ENCODE measurements at regions not wholly inside any gene's neighbourhood (a gene's known extent, or its start where the extent isn't known, plus 50 kb on each side); places are given as distances from the start of the nearest gene placed in this dataset.
"Not testable (repeated sequence)": the region's sequence is repeated elsewhere in the genome, so short reads cannot be mapped to it uniquely, and the experiment has no call there.

DNA sequence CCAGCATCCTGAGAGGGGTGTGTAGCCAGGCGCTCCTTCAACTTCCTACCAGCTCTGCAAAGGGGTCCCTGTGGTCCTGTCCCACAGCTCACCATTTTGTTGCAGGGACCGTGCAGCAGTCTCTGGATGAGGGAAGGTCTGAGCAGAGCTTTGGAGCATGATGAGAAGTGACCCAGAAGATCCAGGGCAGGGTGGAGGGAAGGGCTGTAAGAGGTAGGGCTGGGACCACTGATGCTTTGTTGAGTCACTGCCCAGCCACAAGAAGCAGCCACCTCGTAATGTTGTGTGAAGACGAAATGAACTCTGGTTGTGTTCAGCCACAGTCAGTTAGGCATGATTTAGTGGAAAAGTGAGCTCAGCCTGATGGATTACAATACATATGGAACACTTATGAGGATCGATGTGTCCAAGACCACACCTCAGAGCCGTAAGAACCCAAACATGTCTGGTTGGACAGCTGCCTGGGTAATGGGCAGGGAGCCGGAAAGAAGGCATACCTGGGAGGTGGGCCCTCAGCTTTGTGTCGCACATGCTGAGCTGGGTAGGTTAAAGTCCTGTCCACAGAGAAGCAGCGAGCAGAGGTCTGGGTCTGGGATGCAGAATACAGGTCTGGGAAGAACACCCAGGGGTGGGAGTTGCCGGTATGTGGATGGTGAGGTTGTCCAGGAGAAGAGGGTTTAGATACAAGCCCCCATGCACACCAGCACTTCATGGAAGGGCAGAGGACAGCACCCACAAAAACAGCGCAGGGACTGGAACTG lies 250.1 kb downstream of the GADD45G start:
- Mint-ChIP-seq H3K27me3 (ENCODE audit: low read depth in 3 of 3) (peaks cover 8 to 14% (median 12%) of the 10 kb centered on the region in 3 donors), H3K36me3 (no peaks in the 10 kb centered on the region), H3K9me3 (peaks cover 0 to 3% (median 0%) of the 10 kb centered on the region in 7 donors), H3K27ac (peak overlapping the region in 1 of 7 donors; percentile 70), H3K4me3 (no peak overlapping the region), H3K4me1 (no peaks in the 10 kb centered on the region)
- H3K36me3 ChIP-seq (replicated peaks in 1 of 2; ENCODE audit: control insufficient read depth in 1 of 2, insufficient read depth in 2 of 2, low read length in 2 of 2): no peaks in the 10 kb centered on the region
- H3K27ac ChIP-seq (ENCODE audit: low read depth in 1 of 2, low read length in 2 of 2): no peak overlapping the region
- no peaks in the 10 kb centered on the region for H3K79me2 ChIP-seq (ENCODE audit: insufficient read depth, low read length)
- no peaks in the 10 kb centered on the region for H4K20me1 ChIP-seq (ENCODE audit: insufficient read depth, low read length)
- intact Hi-C loops (cut with micrococcal nuclease): no loop called here
- DNase-seq: no peak
- H3K4me1 ChIP-seq (ENCODE audit: control insufficient read depth in 1 of 2, insufficient read depth in 2 of 2, low read length in 2 of 2): no peaks in the 10 kb centered on the region
- no peaks in the 10 kb centered on the region for H3K9me3 ChIP-seq (replicated peaks in 1 of 2; ENCODE audit: control insufficient read depth in 1 of 2, insufficient read depth in 1 of 2, low read length in 2 of 2)
- no peak overlapping the region for H3K9ac ChIP-seq (ENCODE audit: insufficient read depth, low read length, poor library complexity, severe bottlenecking)
- TF ChIP-seq, protein P1, sequence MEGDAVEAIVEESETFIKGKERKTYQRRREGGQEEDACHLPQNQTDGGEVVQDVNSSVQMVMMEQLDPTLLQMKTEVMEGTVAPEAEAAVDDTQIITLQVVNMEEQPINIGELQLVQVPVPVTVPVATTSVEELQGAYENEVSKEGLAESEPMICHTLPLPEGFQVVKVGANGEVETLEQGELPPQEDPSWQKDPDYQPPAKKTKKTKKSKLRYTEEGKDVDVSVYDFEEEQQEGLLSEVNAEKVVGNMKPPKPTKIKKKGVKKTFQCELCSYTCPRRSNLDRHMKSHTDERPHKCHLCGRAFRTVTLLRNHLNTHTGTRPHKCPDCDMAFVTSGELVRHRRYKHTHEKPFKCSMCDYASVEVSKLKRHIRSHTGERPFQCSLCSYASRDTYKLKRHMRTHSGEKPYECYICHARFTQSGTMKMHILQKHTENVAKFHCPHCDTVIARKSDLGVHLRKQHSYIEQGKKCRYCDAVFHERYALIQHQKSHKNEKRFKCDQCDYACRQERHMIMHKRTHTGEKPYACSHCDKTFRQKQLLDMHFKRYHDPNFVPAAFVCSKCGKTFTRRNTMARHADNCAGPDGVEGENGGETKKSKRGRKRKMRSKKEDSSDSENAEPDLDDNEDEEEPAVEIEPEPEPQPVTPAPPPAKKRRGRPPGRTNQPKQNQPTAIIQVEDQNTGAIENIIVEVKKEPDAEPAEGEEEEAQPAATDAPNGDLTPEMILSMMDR (IDR thresholded peaks at IDR 0.05): no peak
- no peak overlapping the region for H3K4me3 ChIP-seq (replicated peaks in 1 of 3; ENCODE audit: low read depth in 2 of 3, low read length in 3 of 3)
- no peak overlapping the region for H3K4me2 ChIP-seq (replicated peaks; ENCODE audit: extremely low read depth, low read length, poor library complexity, severe bottlenecking)
- 95% methylated on average over 8 of the region's 11 CpGs for WGBS (ENCODE audit: insufficient coverage)
- H2AFZ ChIP-seq (ENCODE audit: insufficient read depth, low read depth, low read length, poor library complexity, severe bottlenecking): no peak overlapping the region
- no peaks in the 10 kb centered on the region for H3K27me3 ChIP-seq (ENCODE audit: control insufficient read depth in 2 of 2, insufficient read depth in 2 of 2, low read length in 2 of 2)

DNA sequence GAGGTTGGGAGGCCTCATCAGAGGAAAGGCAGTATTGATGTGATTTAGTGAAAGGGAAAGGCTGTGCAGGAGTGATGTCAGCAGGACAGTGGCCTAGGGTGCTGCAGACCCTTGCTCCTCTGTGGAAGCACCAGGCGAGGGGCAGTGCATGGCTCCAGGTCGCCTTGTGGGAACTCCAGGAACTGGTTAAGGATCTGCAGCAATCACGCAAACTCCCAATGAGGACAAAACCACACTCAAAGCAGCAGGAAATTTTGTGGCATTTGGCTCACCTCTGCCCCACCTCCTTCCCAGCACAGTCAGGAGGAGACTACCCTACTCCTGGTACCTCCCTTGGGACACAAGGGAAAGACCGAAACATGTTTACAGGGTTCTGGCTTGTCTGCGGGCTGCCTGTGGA lies 251.5 kb downstream of the GADD45G start:
- H3K27ac Mint-ChIP-seq; H4K20me1 ChIP-seq (ENCODE audit: insufficient read depth, low read length); H3K9me3 Mint-ChIP-seq; H3K9me3 ChIP-seq (replicated peaks in 1 of 2; ENCODE audit: control insufficient read depth in 1 of 2, insufficient read depth in 1 of 2, low read length in 2 of 2); DNase-seq; H3K9ac ChIP-seq (ENCODE audit: insufficient read depth, low read length, poor library complexity, severe bottlenecking); intact Hi-C loops (cut with micrococcal nuclease); H3K4me2 ChIP-seq (replicated peaks; ENCODE audit: extremely low read depth, low read length, poor library complexity, severe bottlenecking); H3K79me2 ChIP-seq (ENCODE audit: insufficient read depth, low read length); H3K4me1 ChIP-seq (ENCODE audit: control insufficient read depth in 1 of 2, insufficient read depth in 2 of 2, low read length in 2 of 2); H2AFZ ChIP-seq (ENCODE audit: insufficient read depth, low read depth, low read length, poor library complexity, severe bottlenecking); H3K4me3 ChIP-seq (replicated peaks in 1 of 3; ENCODE audit: low read depth in 2 of 3, low read length in 3 of 3); H3K4me3 Mint-ChIP-seq; H3K36me3 Mint-ChIP-seq; H3K36me3 ChIP-seq (replicated peaks in 1 of 2; ENCODE audit: control insufficient read depth in 1 of 2, insufficient read depth in 2 of 2, low read length in 2 of 2); H3K27me3 ChIP-seq (ENCODE audit: control insufficient read depth in 2 of 2, insufficient read depth in 2 of 2, low read length in 2 of 2); H3K27ac ChIP-seq (ENCODE audit: low read depth in 1 of 2, low read length in 2 of 2); H3K4me1 Mint-ChIP-seq: not testable (repeated sequence)
- H3K27me3 Mint-ChIP-seq (ENCODE audit: low read depth in 3 of 3): peaks cover 8 to 15% (median 15%) of the 10 kb centered on the region in 3 donors
- 95% methylated on average over 5 of the region's 5 CpGs for WGBS (ENCODE audit: insufficient coverage)

DNA sequence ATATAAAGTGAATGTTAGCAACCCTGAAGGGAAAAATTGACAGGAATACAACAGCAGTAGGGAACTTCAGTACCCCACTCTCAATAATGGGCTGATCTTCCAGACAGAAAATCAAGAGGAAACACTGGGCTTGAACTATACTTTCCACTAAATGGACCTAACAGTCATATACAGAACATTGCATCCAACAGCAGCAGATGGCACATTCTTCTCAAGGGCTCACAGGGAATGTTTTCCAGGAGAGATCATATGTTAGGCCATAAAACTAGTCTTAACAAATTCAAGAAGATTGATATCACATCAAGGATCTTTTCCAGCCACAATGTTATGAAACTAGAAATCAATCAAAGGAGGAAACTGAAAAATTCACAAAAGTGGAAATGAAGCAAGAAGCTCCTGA lies 252.1 kb downstream of the GADD45G start:
- H3K9ac ChIP-seq (ENCODE audit: insufficient read depth, low read length, poor library complexity, severe bottlenecking); H3K4me2 ChIP-seq (replicated peaks; ENCODE audit: extremely low read depth, low read length, poor library complexity, severe bottlenecking); H3K4me3 ChIP-seq (replicated peaks in 1 of 3; ENCODE audit: low read depth in 2 of 3, low read length in 3 of 3); H3K9me3 Mint-ChIP-seq; H3K9me3 ChIP-seq (replicated peaks in 1 of 2; ENCODE audit: control insufficient read depth in 1 of 2, insufficient read depth in 1 of 2, low read length in 2 of 2); DNase-seq; intact Hi-C loops (cut with micrococcal nuclease); H2AFZ ChIP-seq (ENCODE audit: insufficient read depth, low read depth, low read length, poor library complexity, severe bottlenecking); H3K4me3 Mint-ChIP-seq; H3K27ac Mint-ChIP-seq; H3K36me3 ChIP-seq (replicated peaks in 1 of 2; ENCODE audit: control insufficient read depth in 1 of 2, insufficient read depth in 2 of 2, low read length in 2 of 2); H3K4me1 Mint-ChIP-seq; H3K27ac ChIP-seq (ENCODE audit: low read depth in 1 of 2, low read length in 2 of 2); H3K4me1 ChIP-seq (ENCODE audit: control insufficient read depth in 1 of 2, insufficient read depth in 2 of 2, low read length in 2 of 2); H3K27me3 ChIP-seq (ENCODE audit: control insufficient read depth in 2 of 2, insufficient read depth in 2 of 2, low read length in 2 of 2); H3K36me3 Mint-ChIP-seq; H4K20me1 ChIP-seq (ENCODE audit: insufficient read depth, low read length); H3K79me2 ChIP-seq (ENCODE audit: insufficient read depth, low read length): not testable (repeated sequence)
- peaks cover 8 to 15% (median 15%) of the 10 kb centered on the region in 3 donors for H3K27me3 Mint-ChIP-seq (ENCODE audit: low read depth in 3 of 3)

DNA sequence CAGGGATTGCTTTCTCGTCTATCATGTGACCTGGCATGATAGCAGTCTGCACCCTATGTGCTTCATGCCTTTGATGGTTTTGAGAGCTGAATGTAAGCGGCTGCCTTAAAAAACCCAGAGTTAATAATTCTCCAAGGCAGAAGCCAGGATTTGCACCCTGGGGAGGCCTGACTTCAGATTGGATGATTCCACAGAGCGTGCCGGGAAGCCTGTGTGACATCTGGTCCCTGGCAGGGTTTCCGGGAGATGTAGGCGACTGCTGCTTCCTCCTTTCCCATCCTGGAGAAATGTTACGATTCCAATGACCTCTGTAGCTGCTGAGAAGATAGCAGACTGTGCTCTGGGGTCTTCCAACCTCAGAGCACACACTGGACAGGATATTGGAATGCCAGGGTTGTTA lies 255.0 kb downstream of the GADD45G start:
- H3K4me3 ChIP-seq (replicated peaks in 1 of 3; ENCODE audit: low read depth in 2 of 3, low read length in 3 of 3); H3K36me3 ChIP-seq (replicated peaks in 1 of 2; ENCODE audit: control insufficient read depth in 1 of 2, insufficient read depth in 2 of 2, low read length in 2 of 2); intact Hi-C loops (cut with micrococcal nuclease); H3K36me3 Mint-ChIP-seq; H3K4me2 ChIP-seq (replicated peaks; ENCODE audit: extremely low read depth, low read length, poor library complexity, severe bottlenecking); H3K79me2 ChIP-seq (ENCODE audit: insufficient read depth, low read length); H3K27ac ChIP-seq (ENCODE audit: low read depth in 1 of 2, low read length in 2 of 2); H2AFZ ChIP-seq (ENCODE audit: insufficient read depth, low read depth, low read length, poor library complexity, severe bottlenecking); H3K9me3 Mint-ChIP-seq; H3K4me1 Mint-ChIP-seq; H3K9ac ChIP-seq (ENCODE audit: insufficient read depth, low read length, poor library complexity, severe bottlenecking); H4K20me1 ChIP-seq (ENCODE audit: insufficient read depth, low read length); H3K9me3 ChIP-seq (replicated peaks in 1 of 2; ENCODE audit: control insufficient read depth in 1 of 2, insufficient read depth in 1 of 2, low read length in 2 of 2); DNase-seq; H3K4me1 ChIP-seq (ENCODE audit: control insufficient read depth in 1 of 2, insufficient read depth in 2 of 2, low read length in 2 of 2); H3K27me3 ChIP-seq (ENCODE audit: control insufficient read depth in 2 of 2, insufficient read depth in 2 of 2, low read length in 2 of 2); H3K4me3 Mint-ChIP-seq: not testable (repeated sequence)
- Mint-ChIP-seq H3K27me3 (ENCODE audit: low read depth in 3 of 3) (peaks cover 4 to 21% (median 20%) of the 10 kb centered on the region in 3 donors), H3K27ac (peak overlapping the region in 1 of 7 donors; percentile 53)
- WGBS (ENCODE audit: insufficient coverage): 89% methylated on average over 6 of the region's 7 CpGs
